GM12878 (cell line): ENCODE measurements at regions not wholly inside any gene's neighbourhood (a gene's known extent, or its start where the extent isn't known, plus 50 kb on each side); places are given as distances from the start of the nearest gene placed in this dataset.

Experiments
- ATAC-seq: fragments of 200-7000 bp; cut with Tn5 transposase; 3 replicates; pipeline ENCODE4 v1.9.1; 2020; ENCODE audit warnings: mild to moderate bottlenecking, moderate library complexity
- BruUV-seq: library from RNA; stranded (reverse); fragments of 400-500 nt; replicated peaks from 2 replicates; lab custom pipeline; 2021; lab: Mats Ljungman, UMichigan
- CTCF ChIA-PET: fragments of 300-600 bp; sonication (Branson Sonifier 250); formaldehyde crosslinking; extraction: SDS; loops from one replicate; lab custom pipeline; 2021; ENCODE audit warnings: inconsistent platforms; lab: Yijun Ruan, JAX
- POLR2A ChIA-PET: fragments of 350-600 bp; formaldehyde crosslinking; extraction: SDS; loops from one replicate; lab custom pipeline; 2021; ENCODE audit warnings: inconsistent platforms; lab: Charles Lee
- RAD21 ChIA-PET: fragments of 300-600 bp; sonication (Branson Sonifier 250); formaldehyde crosslinking; loops from one replicate; lab custom pipeline; 2023; ENCODE audit warnings: antibody characterized with exemption; ENCODE audit not compliant: unreplicated experiment; lab: Charles Lee
- SMC1A ChIA-PET: fragments of 300-600 bp; sonication (Branson Sonifier 250); formaldehyde crosslinking; loops from one replicate; lab custom pipeline; 2023; ENCODE audit not compliant: unreplicated experiment, uncharacterized antibody; lab: Charles Lee
- DNase-seq: peaks from one replicate; pipeline ENCODE4 v3.0.0-alpha.2; 2011; ENCODE audit warnings: low read depth, low spot score
- FAIRE-seq: peaks from 3 replicates; lab custom pipeline; 2011; peaks lifted over from hg19 to GRCh38; lab: Jason Lieb, UNC
- H2AFZ ChIP-seq: 2 replicates; pipeline ENCODE4 v1.6.0; 2011; ENCODE audit warnings: low read depth, low read length, control low read depth; ENCODE audit not compliant: control insufficient read depth
- H3K27ac ChIP-seq: 2 replicates; pipeline ENCODE4 v1.5.1; 2011; ENCODE audit warnings: control low read depth; ENCODE audit not compliant: control insufficient read depth, insufficient read depth
- H3K27me3 ChIP-seq, 2 experiments: replicated peaks in 1 of 2; 2 replicates each; pipeline versions ENCODE4 v1.6.0 to v1.6.1; 2011; ENCODE audit warnings: low read length in 1 of 2; ENCODE audit not compliant: control insufficient read depth in 2 of 2, insufficient read depth in 2 of 2
- H3K36me3 ChIP-seq, 2 experiments: 2 replicates each; pipeline ENCODE4 v1.5.1; 2011; ENCODE audit warnings: low read length in 1 of 2; ENCODE audit not compliant: control insufficient read depth in 2 of 2, insufficient read depth in 2 of 2
- H3K4me1 ChIP-seq: 2 replicates; pipeline ENCODE4 v1.6.1; 2011; ENCODE audit warnings: mild to moderate bottlenecking, low read length, moderate library complexity, mixed read lengths; ENCODE audit not compliant: control insufficient read depth, insufficient read depth
- H3K4me2 ChIP-seq: 2 replicates; pipeline ENCODE4 v1.6.0; 2011; ENCODE audit warnings: control low read depth; ENCODE audit not compliant: control insufficient read depth, insufficient read depth
- H3K4me3 ChIP-seq: fragments of 200-600 bp; sonication (generic); 2 replicates; pipeline ENCODE4 v1.5.1; 2016
- H3K79me2 ChIP-seq: 2 replicates; pipeline ENCODE4 v1.6.0; 2011; ENCODE audit warnings: low read length; ENCODE audit not compliant: control insufficient read depth, insufficient read depth
- H3K9ac ChIP-seq: 2 replicates; pipeline ENCODE4 v1.8.0; 2011; ENCODE audit warnings: low read length, control low read depth, mixed read lengths; ENCODE audit not compliant: control insufficient read depth, insufficient read depth
- H3K9me3 ChIP-seq: replicated peaks from 3 replicates; pipeline ENCODE4 v1.5.1; 2011; ENCODE audit warnings: mild to moderate bottlenecking, low read length; ENCODE audit not compliant: control insufficient read depth, insufficient read depth
- H4K20me1 ChIP-seq: 2 replicates; pipeline ENCODE4 v1.6.0; 2011; ENCODE audit not compliant: control insufficient read depth, insufficient read depth
- CTCF ChIP-seq, 3 experiments: IDR thresholded peaks in 2 of 3; conservative IDR thresholded peaks in 1 of 3; 2 replicates each; pipeline ENCODE4 v1.5.1; 2011; ENCODE audit warnings: low read depth in 3 of 3, low read length in 3 of 3, mild to moderate bottlenecking in 3 of 3, control low read depth in 2 of 3, moderate library complexity in 2 of 3, inconsistent platforms in 1 of 3, mixed read lengths in 1 of 3; ENCODE audit not compliant: control insufficient read depth in 2 of 3, insufficient read depth in 1 of 3; ENCODE audit errors: extremely low read depth in 1 of 3
- ESRRA ChIP-seq: IDR thresholded peaks from 2 replicates; pipeline ENCODE4 v1.6.1; 2012; ENCODE audit warnings: mild to moderate bottlenecking, low read length, improper control_type of control experiment
- FOXM1 ChIP-seq: IDR thresholded peaks from 2 replicates; pipeline ENCODE4 v1.6.1; 2012; ENCODE audit warnings: low read depth, mild to moderate bottlenecking, inconsistent platforms, low read length, moderate library complexity
- NFXL1 ChIP-seq: fragments of 450-650 bp; IDR thresholded peaks from 2 replicates; pipeline ENCODE4 v1.6.1; 2017; ENCODE audit warnings: antibody characterized with exemption, mild to moderate bottlenecking, borderline replicate concordance
- RAD21 ChIP-seq: IDR thresholded peaks from 2 replicates; pipeline ENCODE4 v1.6.1; 2011; ENCODE audit warnings: mild to moderate bottlenecking, low read depth, low read length, moderate library complexity; ENCODE audit not compliant: insufficient read depth
- SMC3 ChIP-seq: IDR thresholded peaks from 2 replicates; pipeline ENCODE4 v1.6.1; 2011; ENCODE audit warnings: low read length, improper control_type of control experiment, borderline replicate concordance
- WGBS: methylation state at CpG from one replicate; pipeline ENCODE4 v1.1.6; 2016; ENCODE audit warnings: low lambda C conversion rate; ENCODE audit not compliant: insufficient replicate concordance, insufficient coverage; ENCODE audit errors: missing lambda C conversion rate; 5-methylcytosine and 5-hydroxymethylcytosine counted together
- in situ Hi-C: fragments of 300-500 bp; cut with MboI; formaldehyde crosslinking; loops from 9 replicates; pipeline ENCODE4 v1.14.3; 2018; ENCODE audit warnings: mixed read lengths
- intact Hi-C: fragments of 100-400 bp; cut with micrococcal nuclease; formaldehyde crosslinking; loops from one replicate; pipeline ENCODE4 v1.14.2; 2022; ENCODE audit not compliant: unreplicated experiment

DNA sequence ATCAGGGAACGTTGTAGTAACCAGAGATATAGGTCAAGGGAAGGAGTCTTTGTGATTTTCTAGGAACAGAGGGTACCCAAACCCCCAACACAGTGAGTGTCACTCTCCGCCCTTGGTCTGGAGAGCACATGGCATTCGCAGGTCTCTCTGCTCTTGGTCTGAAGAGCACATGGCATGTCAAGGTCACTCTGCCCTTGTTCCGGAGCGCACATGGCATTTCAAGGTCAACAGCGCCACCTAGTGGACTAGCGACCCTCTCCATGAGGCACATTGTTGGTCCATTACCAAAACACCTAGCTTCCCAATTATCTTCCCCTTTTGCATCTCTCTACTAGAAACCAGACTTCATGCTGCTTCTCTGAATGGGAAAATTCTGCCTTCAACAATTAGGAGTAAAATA is 260.0 kb downstream of the C6orf118 start:
- CTCF ChIA-PET = interaction anchor here (0.7 kb wide), 1 partner anchor 22 kb away, joined by 3 read pairs; no protein-coding TSS in a partner anchor
- Histone ChIP-seq H3K4me3 (no peak overlapping the region), H3K79me2 (no peaks in the 10 kb centered on the region), H3K36me3 (no peaks in the 10 kb centered on the region), H3K27me3 (no peaks in the 10 kb centered on the region), H3K9me3 (no peaks in the 10 kb centered on the region), H4K20me1 (no peaks in the 10 kb centered on the region), H3K4me2 (no peak overlapping the region), H2AFZ (no peak overlapping the region), H3K9ac (no peak overlapping the region), H3K27ac (no peak overlapping the region), H3K4me1 (no peaks in the 10 kb centered on the region)
- ATAC-seq = peak; percentile 73
- BruUV-seq = no TSS peak
- intact Hi-C loops = no loop called here
- SMC1A ChIA-PET = no interaction called here
- POLR2A ChIA-PET = no interaction called here
- RAD21 ChIA-PET = no interaction called here
- in situ Hi-C loops = no loop called here
- no peak for FAIRE-seq
- WGBS = 7% methylated on average over 7 of the region's 7 CpGs
- TF ChIP-seq FOXM1 (no peak), NFXL1 (no peak), RAD21 (0 out of 2 replicates have a peak, but pooled peaks have one; percentile 23), SMC3 (peak; percentile 15; the same call in 1 of the 2 replicates), ESRRA (peak; percentile 96), CTCF (IDR thresholded peaks at IDR 0.05 in 2 of 3, conservative IDR thresholded peaks at IDR 0.05 in 1 of 3; ENCODE audit: control insufficient read depth in 2 of 3, extremely low read depth in 1 of 3, insufficient read depth in 1 of 3, low read depth in 3 of 3, low read length in 3 of 3) (peak; percentile 33 to 41 (median 41); a peak in 4 of 6 replicates)
- no peak for DNase-seq
